IMR-90 (cell line): ENCODE measurements at regions not wholly inside any gene's neighbourhood (a gene's known extent, or its start where the extent isn't known, plus 50 kb on each side); places are given as distances from the start of the nearest gene placed in this dataset.

Experiments
- CHD1 ChIP-seq: IDR thresholded peaks from 2 replicates; pipeline ENCODE4 v1.6.1; 2012; ENCODE audit warnings: low read depth, low read length, improper control_type of control experiment
- FOS ChIP-seq: fragments of 150-350 bp; IDR thresholded peaks from 2 replicates; pipeline ENCODE4 v1.6.1; 2016; ENCODE audit warnings: low read depth, low read length
- MAFK ChIP-seq: IDR thresholded peaks from 2 replicates; pipeline ENCODE4 v1.6.1; 2012; ENCODE audit warnings: low read depth, low read length, improper control_type of control experiment
- MXI1 ChIP-seq: IDR thresholded peaks from 2 replicates; pipeline ENCODE4 v1.6.1; 2012; ENCODE audit warnings: low read depth, mild to moderate bottlenecking, low read length, moderate library complexity, borderline replicate concordance
- NFE2L2 ChIP-seq: fragments of 150-350 bp; IDR thresholded peaks from 2 replicates; pipeline ENCODE4 v1.6.1; 2016; ENCODE audit warnings: low read depth, mild to moderate bottlenecking, low read length
- POLR2A ChIP-seq: IDR thresholded peaks from 2 replicates; pipeline ENCODE4 v1.6.1; 2012; ENCODE audit warnings: mild to moderate bottlenecking, low read depth, low read length
- RAD21 ChIP-seq: IDR thresholded peaks from 2 replicates; pipeline ENCODE4 v1.6.1; 2012; ENCODE audit warnings: low read length, improper control_type of control experiment
- RCOR1 ChIP-seq: IDR thresholded peaks from 2 replicates; pipeline ENCODE4 v1.6.1; 2012; ENCODE audit warnings: mild to moderate bottlenecking, low read length, improper control_type of control experiment; ENCODE audit not compliant: insufficient replicate concordance
- RFX5 ChIP-seq: IDR thresholded peaks from 2 replicates; pipeline ENCODE4 v1.8.0; 2012; ENCODE audit warnings: low read depth, mild to moderate bottlenecking, low read length, moderate library complexity
- SMC3 ChIP-seq: fragments of 150-350 bp; IDR thresholded peaks from 2 replicates; pipeline ENCODE4 v1.6.1; 2016; ENCODE audit warnings: low read depth, mild to moderate bottlenecking, antibody characterized with exemption, low read length, moderate library complexity
- TF ChIP-seq, protein P1 (sequence below): conservative IDR thresholded peaks from 2 replicates; pipeline ENCODE4 v1.5.1; 2012; ENCODE audit warnings: mild to moderate bottlenecking, low read depth, low read length, improper control_type of control experiment
- TF ChIP-seq, protein P2 (sequence below): fragments of 150-350 bp; IDR thresholded peaks from 2 replicates; pipeline ENCODE4 v1.6.1; 2016; ENCODE audit warnings: low read depth, mild to moderate bottlenecking, low read length, moderate library complexity, borderline replicate concordance
- TF ChIP-seq, protein P3 (sequence below): fragments of 150-350 bp; IDR thresholded peaks from 2 replicates; pipeline ENCODE4 v1.6.1; 2017; ENCODE audit warnings: mild to moderate bottlenecking, antibody characterized with exemption, low read length, low read depth

DNA sequence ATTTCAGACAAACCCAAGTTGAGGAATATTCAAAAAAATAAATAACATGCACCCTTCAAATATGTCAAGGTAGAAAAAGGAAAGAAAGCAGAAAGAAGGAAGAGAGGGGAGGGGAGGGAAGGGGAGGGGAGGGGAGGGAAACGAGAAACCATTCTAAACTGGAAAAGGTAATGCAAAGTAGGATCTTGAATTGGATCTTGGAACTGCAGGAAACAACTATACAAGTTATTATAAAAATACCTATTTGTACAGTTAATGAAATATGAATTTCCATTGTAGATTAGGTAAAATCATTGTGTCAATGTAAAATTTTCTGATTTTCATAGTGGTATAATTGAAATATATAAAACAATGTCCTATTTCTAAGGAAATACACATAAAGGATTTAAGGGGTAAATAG, 668.4 kb downstream of the FAT4 start:
- TF ChIP-seq, protein P1, sequence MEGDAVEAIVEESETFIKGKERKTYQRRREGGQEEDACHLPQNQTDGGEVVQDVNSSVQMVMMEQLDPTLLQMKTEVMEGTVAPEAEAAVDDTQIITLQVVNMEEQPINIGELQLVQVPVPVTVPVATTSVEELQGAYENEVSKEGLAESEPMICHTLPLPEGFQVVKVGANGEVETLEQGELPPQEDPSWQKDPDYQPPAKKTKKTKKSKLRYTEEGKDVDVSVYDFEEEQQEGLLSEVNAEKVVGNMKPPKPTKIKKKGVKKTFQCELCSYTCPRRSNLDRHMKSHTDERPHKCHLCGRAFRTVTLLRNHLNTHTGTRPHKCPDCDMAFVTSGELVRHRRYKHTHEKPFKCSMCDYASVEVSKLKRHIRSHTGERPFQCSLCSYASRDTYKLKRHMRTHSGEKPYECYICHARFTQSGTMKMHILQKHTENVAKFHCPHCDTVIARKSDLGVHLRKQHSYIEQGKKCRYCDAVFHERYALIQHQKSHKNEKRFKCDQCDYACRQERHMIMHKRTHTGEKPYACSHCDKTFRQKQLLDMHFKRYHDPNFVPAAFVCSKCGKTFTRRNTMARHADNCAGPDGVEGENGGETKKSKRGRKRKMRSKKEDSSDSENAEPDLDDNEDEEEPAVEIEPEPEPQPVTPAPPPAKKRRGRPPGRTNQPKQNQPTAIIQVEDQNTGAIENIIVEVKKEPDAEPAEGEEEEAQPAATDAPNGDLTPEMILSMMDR = no peak
- TF ChIP-seq MXI1 (no peak), POLR2A (no peak), RFX5 (no peak), MAFK (no peak), FOS (no peak), CHD1 (no peak), SMC3 (no peak), NFE2L2 (no peak), RCOR1 (no peak), RAD21 (no peak)
- TF ChIP-seq, protein P2, sequence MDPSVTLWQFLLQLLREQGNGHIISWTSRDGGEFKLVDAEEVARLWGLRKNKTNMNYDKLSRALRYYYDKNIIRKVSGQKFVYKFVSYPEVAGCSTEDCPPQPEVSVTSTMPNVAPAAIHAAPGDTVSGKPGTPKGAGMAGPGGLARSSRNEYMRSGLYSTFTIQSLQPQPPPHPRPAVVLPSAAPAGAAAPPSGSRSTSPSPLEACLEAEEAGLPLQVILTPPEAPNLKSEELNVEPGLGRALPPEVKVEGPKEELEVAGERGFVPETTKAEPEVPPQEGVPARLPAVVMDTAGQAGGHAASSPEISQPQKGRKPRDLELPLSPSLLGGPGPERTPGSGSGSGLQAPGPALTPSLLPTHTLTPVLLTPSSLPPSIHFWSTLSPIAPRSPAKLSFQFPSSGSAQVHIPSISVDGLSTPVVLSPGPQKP = no peak
- TF ChIP-seq, protein P3, sequence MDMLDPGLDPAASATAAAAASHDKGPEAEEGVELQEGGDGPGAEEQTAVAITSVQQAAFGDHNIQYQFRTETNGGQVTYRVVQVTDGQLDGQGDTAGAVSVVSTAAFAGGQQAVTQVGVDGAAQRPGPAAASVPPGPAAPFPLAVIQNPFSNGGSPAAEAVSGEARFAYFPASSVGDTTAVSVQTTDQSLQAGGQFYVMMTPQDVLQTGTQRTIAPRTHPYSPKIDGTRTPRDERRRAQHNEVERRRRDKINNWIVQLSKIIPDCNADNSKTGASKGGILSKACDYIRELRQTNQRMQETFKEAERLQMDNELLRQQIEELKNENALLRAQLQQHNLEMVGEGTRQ = no peak
